NCI-H774 (cell line): ENCODE measurements at regions not wholly inside any gene's neighbourhood (a gene's known extent, or its start where the extent isn't known, plus 50 kb on each side); places are given as distances from the start of the nearest gene placed in this dataset.
"Not testable (repeated sequence)": the region's sequence is repeated elsewhere in the genome, so short reads cannot be mapped to it uniquely, and the experiment has no call there.

Source experiments
- DNase-seq: peaks from one replicate; lab custom pipeline; 2025; lab: John Stamatoyannopoulos, UW

GRCh38 chr2:82811946-82812345 lies 1647.1 kb downstream of the SUCLG1 start:
- DNase-seq = no peak

- no peak for DNase-seq
These were observed 1655.8 kb downstream of the SUCLG1 start for GRCh38 chr2:82803307-82803706.

- no peak for DNase-seq
These were observed 1661.6 kb downstream of the SUCLG1 start for GRCh38 chr2:82797469-82797868.

DNA sequence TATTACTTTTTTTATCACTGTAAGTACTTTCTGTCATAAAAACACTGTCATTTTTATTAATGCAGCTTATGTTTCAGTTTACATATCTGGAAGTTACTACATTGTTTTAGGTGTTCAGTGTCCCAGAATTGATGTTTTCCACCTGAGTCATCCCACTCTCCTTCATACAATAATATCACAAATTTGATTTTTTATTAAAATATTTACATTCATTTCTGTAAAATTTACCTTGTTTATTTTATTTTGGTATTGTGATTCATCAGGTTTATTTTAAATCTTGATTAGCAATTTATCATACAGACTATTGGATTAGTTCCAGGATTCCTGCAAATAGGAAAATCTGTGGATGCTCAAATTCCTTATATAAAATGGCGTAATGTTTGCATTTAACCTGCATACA lies 1662.9 kb downstream of the SUCLG1 start:
- no peak for DNase-seq

- no peak for DNase-seq
These were observed 1663.6 kb downstream of the SUCLG1 start for GRCh38 chr2:82795446-82795845.

DNA sequence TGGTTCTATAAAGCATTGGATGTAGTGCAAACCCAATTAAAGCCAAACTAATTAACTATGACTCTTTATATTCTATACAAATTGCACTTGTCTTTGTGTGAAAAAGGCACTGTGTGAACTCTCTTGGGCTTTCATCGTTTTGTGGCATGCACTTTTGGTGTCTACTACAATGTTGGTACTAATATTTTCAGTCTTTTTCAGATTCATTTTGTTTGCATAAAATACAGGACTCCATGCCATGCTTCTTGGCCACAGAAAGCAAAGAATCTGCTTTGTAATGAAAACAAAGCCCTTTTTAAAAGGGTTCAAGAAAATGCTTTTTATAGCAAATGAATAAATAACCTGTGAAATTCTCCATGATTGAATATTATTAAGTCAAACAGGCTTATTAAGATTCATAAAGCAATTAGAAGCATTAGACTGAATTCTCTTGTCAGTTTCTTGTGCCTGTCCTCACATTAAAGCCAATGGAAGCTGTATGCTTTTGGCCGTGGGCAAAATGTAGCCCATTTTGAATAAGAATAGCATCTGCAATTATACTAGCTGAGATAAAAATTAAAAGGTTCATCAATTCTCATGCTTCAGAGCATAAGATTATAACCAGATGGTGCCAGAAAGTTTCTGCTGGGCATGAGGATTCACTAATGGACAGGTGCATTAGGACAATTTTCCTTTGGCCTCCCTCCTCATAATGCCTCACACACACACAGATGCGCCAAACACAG lies 1665.2 kb downstream of the SUCLG1 start:
- DNase-seq = no peak

DNA sequence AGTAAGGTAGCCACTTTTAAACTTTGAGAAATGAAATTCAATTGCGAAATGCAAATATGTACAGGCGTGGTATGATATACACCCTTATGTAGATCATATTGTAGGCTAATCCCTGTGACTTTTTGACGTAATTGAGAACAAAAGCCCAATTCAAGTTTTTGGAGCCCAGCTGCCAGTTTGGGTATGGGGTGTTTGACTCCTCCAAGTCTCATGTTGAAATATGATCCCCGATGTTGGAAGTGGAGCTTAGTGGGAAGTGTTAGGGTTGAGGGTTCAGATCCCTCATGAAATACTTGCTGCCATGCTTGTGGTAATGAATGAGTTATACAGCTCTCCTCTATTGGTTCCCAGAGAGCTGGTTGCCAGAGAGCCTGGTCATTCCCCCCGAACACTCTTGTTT lies 1666.8 kb downstream of the SUCLG1 start:
- DNase-seq = no peak

DNA sequence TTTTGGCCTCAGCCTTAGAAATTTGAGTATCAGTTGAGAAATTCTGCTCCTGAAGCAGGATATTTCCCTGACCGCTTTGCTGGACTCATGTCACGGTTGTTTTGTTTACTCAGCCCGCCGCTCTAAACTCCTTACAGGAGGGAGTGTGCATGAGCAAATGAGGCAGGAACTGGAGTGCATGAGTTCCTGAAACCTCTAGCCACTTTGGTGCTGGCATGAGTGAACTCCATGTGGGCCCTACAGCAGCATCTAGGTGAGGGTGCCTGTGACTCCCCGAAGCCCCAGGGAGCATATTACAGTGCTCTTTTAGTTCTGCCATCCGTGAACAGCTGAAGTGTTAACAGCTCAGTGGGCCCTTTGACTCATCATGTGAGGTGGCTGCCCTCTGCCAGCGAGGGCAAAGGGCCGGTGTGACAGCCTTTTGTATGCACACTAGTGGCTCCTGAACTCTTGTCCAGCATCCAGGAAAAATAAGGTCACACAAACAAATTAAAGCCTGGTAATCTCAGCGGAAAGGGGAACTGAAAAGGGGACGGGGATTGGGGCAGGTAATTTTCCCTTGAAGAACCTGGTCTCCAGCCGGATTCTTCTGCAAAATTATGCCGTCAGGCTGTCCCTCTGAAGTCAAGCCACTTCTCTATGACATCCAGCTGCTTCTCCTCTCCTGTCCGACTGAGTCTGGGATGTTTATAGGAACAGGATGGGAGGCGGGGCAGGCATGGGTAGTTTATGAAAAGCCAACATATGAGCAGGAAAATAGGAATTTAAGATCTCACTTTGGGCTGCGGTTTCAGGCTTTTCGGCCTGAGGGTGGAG lies 1668.7 kb downstream of the SUCLG1 start:
- no peak for DNase-seq

DNA sequence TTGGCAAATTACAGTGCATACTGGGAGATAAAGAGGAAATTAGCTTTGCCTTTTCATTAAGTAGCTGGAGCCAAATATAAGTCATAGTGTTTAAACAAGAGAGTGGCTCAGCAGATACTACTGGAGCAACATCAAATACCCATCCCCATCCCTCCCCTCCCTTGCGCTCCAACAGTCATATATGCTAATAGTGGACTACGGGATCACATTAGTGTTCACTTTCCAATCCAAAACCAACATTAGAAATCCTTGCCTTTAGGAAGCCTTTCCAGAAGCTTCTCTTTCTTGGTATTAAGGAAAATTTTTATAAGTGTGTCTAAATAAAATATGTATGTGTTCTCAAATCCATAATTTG lies 1669.3 kb downstream of the SUCLG1 start:
- no peak for DNase-seq

- no peak for DNase-seq
These were observed 1677.7 kb downstream of the SUCLG1 start for GRCh38 chr2:82781176-82781915.

GRCh38 chr2:82780050-82780449 lies 1679.0 kb downstream of the SUCLG1 start:
- DNase-seq = no peak

DNA sequence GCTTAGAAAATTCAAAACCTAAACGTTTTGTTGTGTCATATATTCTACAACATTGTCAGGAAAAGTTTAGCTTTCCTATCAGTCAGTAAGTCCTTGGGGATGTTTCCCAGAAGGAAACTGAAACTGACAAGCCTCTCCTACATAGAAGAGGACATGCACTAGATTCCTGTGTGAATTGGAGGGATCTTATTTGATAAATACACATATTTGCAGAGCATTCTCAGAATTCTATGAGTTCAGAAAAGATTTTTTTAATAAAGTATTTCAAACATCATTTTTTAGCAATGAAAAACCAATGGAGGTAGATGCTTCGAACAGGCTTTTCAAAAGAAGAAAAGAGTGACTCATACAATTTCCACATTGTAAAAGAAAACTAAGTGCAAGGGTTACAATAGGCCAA lies 1706.7 kb downstream of the SUCLG1 start:
- DNase-seq = no peak

- no peak for DNase-seq
These were observed 1710.4 kb downstream of the SUCLG1 start for GRCh38 chr2:82748653-82749052.

- DNase-seq = no peak
These were observed 1718.6 kb downstream of the SUCLG1 start for GRCh38 chr2:82740527-82740926.

GRCh38 chr2:82737965-82738364 lies 1721.1 kb downstream of the SUCLG1 start:
- DNase-seq = not testable (repeated sequence)

DNA sequence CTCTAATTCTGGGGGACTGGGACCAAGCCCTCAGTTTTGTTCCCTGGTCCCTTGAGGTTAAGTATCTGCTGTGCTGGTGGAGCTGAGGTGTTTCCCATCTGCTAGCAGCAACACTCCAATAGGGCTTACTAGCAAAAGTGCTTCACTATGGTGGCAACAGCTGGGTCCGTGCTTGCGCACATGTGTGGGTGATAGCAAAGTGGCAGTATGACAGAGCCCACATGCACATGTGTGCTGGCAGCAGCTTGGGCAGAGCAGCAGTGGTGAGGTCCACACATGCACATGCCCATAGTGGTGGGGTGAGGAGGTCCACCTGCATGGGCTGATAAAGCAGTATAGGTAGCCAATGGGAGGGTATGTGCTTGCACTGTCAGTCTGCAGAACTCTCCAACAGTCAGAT lies 1723.7 kb downstream of the SUCLG1 start:
- DNase-seq = no peak

- DNase-seq = no peak
These were observed 1727.3 kb downstream of the SUCLG1 start for GRCh38 chr2:82731824-82732223.

DNA sequence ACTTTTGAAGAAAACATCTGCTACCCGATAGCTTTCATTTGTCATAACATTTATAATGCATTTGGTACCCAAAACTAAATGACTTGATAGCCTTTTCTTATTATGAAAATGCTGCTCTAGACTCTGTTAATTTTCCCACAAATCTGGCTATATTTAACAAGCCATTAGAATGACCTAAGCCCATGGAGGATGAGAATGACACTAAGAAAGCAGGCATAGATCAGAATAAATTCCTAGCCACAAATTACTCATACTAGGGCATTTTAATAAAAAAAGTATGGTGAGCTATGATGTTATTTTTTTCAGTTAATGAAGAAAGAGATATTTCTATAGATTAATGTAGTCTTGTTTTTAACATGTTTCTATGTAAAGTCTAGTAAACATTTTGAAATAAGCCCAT lies 1728.3 kb downstream of the SUCLG1 start:
- DNase-seq = no peak

DNA sequence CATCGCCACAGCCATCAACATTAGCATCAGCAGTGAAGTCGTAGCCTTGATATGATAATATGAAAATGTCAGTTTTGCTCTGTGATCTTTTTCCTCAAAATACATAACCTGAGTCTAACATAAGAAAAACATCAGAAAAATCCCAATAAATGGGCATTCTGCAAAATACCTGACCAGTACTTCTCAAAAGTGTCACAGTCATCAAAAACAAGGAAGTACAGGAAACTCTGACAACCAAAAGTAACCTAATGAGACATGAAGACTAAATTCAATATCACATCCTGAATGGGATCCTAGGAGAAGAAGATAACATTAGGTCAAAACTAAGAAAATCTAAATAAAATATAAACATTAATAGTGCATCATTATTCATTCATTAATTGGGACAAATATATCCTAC lies 1731.0 kb downstream of the SUCLG1 start:
- DNase-seq = no peak

GRCh38 chr2:82708681-82709080 lies 1750.4 kb downstream of the SUCLG1 start:
- DNase-seq = no peak

DNA sequence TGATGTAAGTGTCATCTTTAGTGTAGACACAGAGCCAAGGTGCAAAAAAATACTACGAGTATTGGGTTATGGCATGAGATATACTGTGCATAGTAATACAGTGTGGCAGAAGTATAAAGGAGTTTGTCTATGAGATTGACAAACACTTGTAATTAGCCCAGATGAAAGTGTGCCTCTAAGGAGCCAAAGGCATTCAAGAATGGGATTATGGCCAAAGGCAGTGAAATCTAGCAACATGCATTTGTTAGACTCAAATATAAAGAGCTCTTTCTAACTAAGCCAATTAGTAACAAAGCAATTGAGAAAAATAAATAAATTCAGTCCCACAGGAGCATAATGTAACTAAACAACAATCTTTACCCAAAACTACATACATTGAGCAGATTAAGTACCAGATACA lies 1761.8 kb downstream of the SUCLG1 start:
- DNase-seq = no peak

DNA sequence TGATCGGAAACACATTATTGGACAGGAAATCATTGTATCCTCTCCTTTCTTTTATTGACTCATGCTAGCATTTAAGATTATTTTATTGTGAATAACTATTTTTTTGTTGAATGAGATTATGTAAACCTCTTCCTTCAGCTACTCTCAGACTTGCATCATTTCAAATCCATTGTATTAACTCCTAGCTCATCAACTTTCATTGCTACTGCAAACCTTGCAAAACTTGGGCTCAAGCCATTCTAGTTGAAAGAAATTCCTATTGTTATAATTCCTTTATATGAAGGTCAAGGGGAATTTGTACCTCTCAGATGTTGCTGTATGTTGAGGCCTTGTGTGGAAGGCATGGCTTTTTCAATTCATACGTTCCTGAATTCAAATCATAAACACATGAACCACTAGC lies 1764.6 kb downstream of the SUCLG1 start:
- DNase-seq = no peak
